Gastrocnemius medialis (tissue), 4 donors: ENCODE measurements at regions not wholly inside any gene's neighbourhood (a gene's known extent, or its start where the extent isn't known, plus 50 kb on each side); places are given as distances from the start of the nearest gene placed in this dataset.

Experiments used
- ATAC-seq, 2 donors: fragments of 150-250 bp; one replicate each; pipeline ENCODE4 v1.9.1; 2016
- DNase-seq, 2 donors: peaks; one replicate each; pipeline ENCODE4 v3.0.0-alpha.2; 2019
- H3K27ac ChIP-seq, 4 donors: fragments of 200-600 bp; sonication (generic); 1 replicate in 1 of 4; 2 replicates in 3 of 4; pipeline ENCODE4 v1.5.1; 2016 to 2018; ENCODE audit warnings: mild to moderate bottlenecking in 2 of 4, moderate library complexity in 1 of 4
- H3K27me3 ChIP-seq, 3 donors: fragments of 200-600 bp; sonication (generic) in 2 of 3; 1 replicate in 1 of 3; 2 replicates in 2 of 3; pipeline versions ENCODE4 v1.5.1 to v1.6.0; 2016 to 2019; ENCODE audit warnings: mild to moderate bottlenecking in 1 of 3, moderate library complexity in 1 of 3
- H3K36me3 ChIP-seq, 2 donors: fragments of 200-600 bp; sonication (generic) in 1 of 2; one replicate each; pipeline ENCODE4 v1.5.1; 2017 to 2018
- H3K4me1 ChIP-seq, 2 donors: fragments of 200-600 bp; sonication (generic) in 1 of 2; one replicate each; pipeline ENCODE4 v1.5.1; 2016 to 2017; ENCODE audit warnings: mild to moderate bottlenecking in 2 of 2
- H3K4me3 ChIP-seq, 4 donors: fragments of 200-600 bp; sonication (generic) in 3 of 4; 1 replicate in 1 of 4; 2 replicates in 3 of 4; pipeline ENCODE4 v1.5.1; 2016 to 2019; ENCODE audit warnings: mild to moderate bottlenecking in 2 of 4
- H3K9me3 ChIP-seq, 3 donors: fragments of 200-600 bp; sonication (generic) in 2 of 3; 1 replicate in 1 of 3; 2 replicates in 2 of 3; pipeline ENCODE4 v1.5.1; 2016 to 2019
- CTCF ChIP-seq, 5 experiments: fragments of 450-650 bp in 3 of 5; fragments of 200-600 bp in 2 of 5; sonication (generic) in 2 of 5; IDR thresholded peaks in 4 of 5; conservative IDR thresholded peaks in 1 of 5; 1 replicate in 4 of 5; 2 replicates in 1 of 5; pipeline ENCODE4 v1.5.1; 2016 to 2019; ENCODE audit warnings: antibody characterized with exemption in 5 of 5, mild to moderate bottlenecking in 3 of 5, moderate library complexity in 3 of 5
- POLR2A ChIP-seq, 2 donors: fragments of 450-650 bp; IDR thresholded peaks; one replicate each; pipeline ENCODE4 v1.6.1; 2017; ENCODE audit warnings: antibody characterized with exemption in 2 of 2, mild to moderate bottlenecking in 2 of 2, moderate library complexity in 2 of 2
- in situ Hi-C, 4 donors: fragments of 200-750 bp; cut with MboI; loops; one replicate each; pipeline versions ENCODE4 v1.15.0 to v1.8.0; 2017; ENCODE audit warnings: low sequenced_read_pairs in 4 of 4
- intact Hi-C: fragments of 100-400 bp; cut with DNase I; formaldehyde crosslinking; loops from one replicate; pipeline ENCODE4 v1.15.1; 2023; ENCODE audit warnings: low total_unique reads

- no peak for DNase-seq
- ATAC-seq, result no peak
These were observed 75.8 kb upstream of the ZNF618 start for GRCh38 chr9:113800276-113800675.

GRCh38 chr9:113803811-113804589 is 72.1 kb upstream of the ZNF618 start:
- intact Hi-C loops, result no loop called here

More at GRCh38 chr9:113800276-113800675, 75.8 kb upstream of the ZNF618 start:
- Histone ChIP-seq H3K27me3 (no peaks in the 10 kb centered on the region), H3K27ac (no peak overlapping the region), H3K4me3 (no peak overlapping the region), H3K4me1 (no peaks in the 10 kb centered on the region), H3K9me3 (no peaks in the 10 kb centered on the region), H3K36me3 (no peaks in the 10 kb centered on the region)
- TF ChIP-seq CTCF (IDR thresholded peaks at IDR 0.05 in 4 of 5, conservative IDR thresholded peaks at IDR 0.05 in 1 of 5) (no peak), POLR2A (IDR thresholded peaks at IDR 0.05) (no peak)
- intact Hi-C loops, result no loop called here
- in situ Hi-C loops, result loop anchor here (10.0 to 25.0 kb wide), 4 partner anchors 165 to 487 kb away; no protein-coding TSS in a partner anchor

GRCh38 chr9:113805486-113806132 is 70.5 kb upstream of the ZNF618 start:
- intact Hi-C loops (loop anchor here (2.0 to 5.0 kb wide), 3 partner anchors 72 to 227 kb away; partner anchors contain the start of gene ZNF618), in situ Hi-C loops (loop anchor here (10.0 to 25.0 kb wide), 4 partner anchors 159 to 482 kb away; no protein-coding TSS in a partner anchor)
- Histone ChIP-seq H3K4me1 (peaks cover 0 to 4% of the 10 kb centered on the region in 2 donors), H3K27me3 (no peaks in the 10 kb centered on the region), H3K27ac (no peak overlapping the region), H3K4me3 (no peak overlapping the region), H3K9me3 (no peaks in the 10 kb centered on the region), H3K36me3 (no peaks in the 10 kb centered on the region)
- TF ChIP-seq POLR2A (IDR thresholded peaks at IDR 0.05) (no peak), CTCF (IDR thresholded peaks at IDR 0.05 in 4 of 5, conservative IDR thresholded peaks at IDR 0.05 in 1 of 5) (no peak)
- no peak for DNase-seq
- no peak for ATAC-seq

More at GRCh38 chr9:113803811-113804589, 72.1 kb upstream of the ZNF618 start:
- in situ Hi-C loops, result loop anchor here (10.0 to 25.0 kb wide), 4 partner anchors 161 to 483 kb away; no protein-coding TSS in a partner anchor
- no peaks in the 10 kb centered on the region for H3K36me3 ChIP-seq
- H3K27me3 ChIP-seq, result no peaks in the 10 kb centered on the region
- peaks cover 0 to 4% of the 10 kb centered on the region in 2 donors for H3K4me1 ChIP-seq
- H3K27ac ChIP-seq, result no peak overlapping the region
- DNase-seq (no peak), ATAC-seq (no peak)
- no peak overlapping the region for H3K4me3 ChIP-seq
- TF ChIP-seq CTCF (IDR thresholded peaks at IDR 0.05 in 4 of 5, conservative IDR thresholded peaks at IDR 0.05 in 1 of 5) (no peak), POLR2A (IDR thresholded peaks at IDR 0.05) (no peak)
- no peaks in the 10 kb centered on the region for H3K9me3 ChIP-seq

GRCh38 chr9:113807173-113808061 is 68.7 kb upstream of the ZNF618 start:
- Histone ChIP-seq H3K27me3 (no peaks in the 10 kb centered on the region), H3K27ac (no peak overlapping the region), H3K9me3 (no peaks in the 10 kb centered on the region), H3K4me1 (peaks cover 0 to 4% of the 10 kb centered on the region in 2 donors), H3K4me3 (peak overlapping the region; percentile 6 to 54 (median 16)), H3K36me3 (no peaks in the 10 kb centered on the region)
- DNase-seq (peak in 1 of 2 donors; percentile 28), ATAC-seq (peak; percentile 56 to 88)
- peak; percentile 76 to 91 (median 84) for TF ChIP-seq CTCF (IDR thresholded peaks at IDR 0.05 in 4 of 5, conservative IDR thresholded peaks at IDR 0.05 in 1 of 5)
- TF ChIP-seq POLR2A (IDR thresholded peaks at IDR 0.05), result no peak
- in situ Hi-C loops, result loop anchor here (10.0 to 25.0 kb wide), 4 partner anchors 157 to 480 kb away; no protein-coding TSS in a partner anchor
- intact Hi-C loops, result loop anchor here (2.0 to 5.0 kb wide), 3 partner anchors 70 to 225 kb away; partner anchors contain the start of gene ZNF618
